WI38 (cell line): ENCODE measurements at regions not wholly inside any gene's neighbourhood (a gene's known extent, or its start where the extent isn't known, plus 50 kb on each side); places are given as distances from the start of the nearest gene placed in this dataset.

Experiments
- H3K4me3 ChIP-seq: 2 replicates; pipeline ENCODE4 v1.5.1; 2011; ENCODE audit warnings: low read depth, mild to moderate bottlenecking, control low read depth, low read length
- TF ChIP-seq, protein P1 (sequence below): IDR thresholded peaks from 2 replicates; pipeline ENCODE4 v1.5.1; 2012; ENCODE audit warnings: low read depth, mild to moderate bottlenecking, control low read depth, low read length

DNA sequence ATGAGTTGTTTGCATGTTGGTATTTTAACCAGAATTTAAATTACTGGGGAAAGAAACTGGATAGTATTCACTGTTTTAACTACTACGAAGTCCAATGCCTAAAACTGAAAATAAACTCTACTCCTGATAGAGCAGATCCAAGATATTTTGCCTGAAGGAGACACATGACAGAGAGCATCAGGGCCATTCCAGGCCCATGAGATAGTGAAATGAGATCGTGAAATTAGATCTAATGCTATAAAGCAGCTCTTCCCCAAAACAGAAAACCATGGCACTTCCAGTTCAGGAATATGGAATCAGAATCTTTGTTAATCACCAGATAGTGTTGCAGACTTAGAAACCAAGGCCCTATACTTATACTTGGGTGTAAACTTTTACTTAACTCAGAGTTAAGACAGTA lies 124.3 kb upstream of the CACNA2D1 start:
- TF ChIP-seq, protein P1, sequence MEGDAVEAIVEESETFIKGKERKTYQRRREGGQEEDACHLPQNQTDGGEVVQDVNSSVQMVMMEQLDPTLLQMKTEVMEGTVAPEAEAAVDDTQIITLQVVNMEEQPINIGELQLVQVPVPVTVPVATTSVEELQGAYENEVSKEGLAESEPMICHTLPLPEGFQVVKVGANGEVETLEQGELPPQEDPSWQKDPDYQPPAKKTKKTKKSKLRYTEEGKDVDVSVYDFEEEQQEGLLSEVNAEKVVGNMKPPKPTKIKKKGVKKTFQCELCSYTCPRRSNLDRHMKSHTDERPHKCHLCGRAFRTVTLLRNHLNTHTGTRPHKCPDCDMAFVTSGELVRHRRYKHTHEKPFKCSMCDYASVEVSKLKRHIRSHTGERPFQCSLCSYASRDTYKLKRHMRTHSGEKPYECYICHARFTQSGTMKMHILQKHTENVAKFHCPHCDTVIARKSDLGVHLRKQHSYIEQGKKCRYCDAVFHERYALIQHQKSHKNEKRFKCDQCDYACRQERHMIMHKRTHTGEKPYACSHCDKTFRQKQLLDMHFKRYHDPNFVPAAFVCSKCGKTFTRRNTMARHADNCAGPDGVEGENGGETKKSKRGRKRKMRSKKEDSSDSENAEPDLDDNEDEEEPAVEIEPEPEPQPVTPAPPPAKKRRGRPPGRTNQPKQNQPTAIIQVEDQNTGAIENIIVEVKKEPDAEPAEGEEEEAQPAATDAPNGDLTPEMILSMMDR: no peak
- no peak overlapping the region for H3K4me3 ChIP-seq

DNA sequence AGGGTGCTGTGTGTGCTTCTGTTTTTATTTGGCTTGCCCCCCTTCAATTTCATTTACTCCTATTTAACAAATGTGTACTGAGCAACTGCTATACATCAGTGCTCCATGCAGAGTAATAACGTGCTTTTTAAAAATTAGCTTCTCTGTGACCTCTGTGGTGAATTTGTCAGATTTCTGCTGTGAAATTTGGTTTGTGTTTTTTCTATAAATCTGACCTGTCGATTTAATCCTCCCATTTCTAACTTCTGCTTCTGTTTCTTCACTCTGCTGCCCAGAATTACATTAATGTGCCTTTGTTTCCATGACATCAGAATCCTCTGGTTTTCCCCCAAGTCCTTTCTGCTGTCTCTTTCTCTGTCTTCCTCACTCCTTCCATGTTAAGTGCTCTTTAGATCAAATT lies 123.8 kb upstream of the CACNA2D1 start:
- no peak overlapping the region for H3K4me3 ChIP-seq
- TF ChIP-seq, protein P1: no peak

DNA sequence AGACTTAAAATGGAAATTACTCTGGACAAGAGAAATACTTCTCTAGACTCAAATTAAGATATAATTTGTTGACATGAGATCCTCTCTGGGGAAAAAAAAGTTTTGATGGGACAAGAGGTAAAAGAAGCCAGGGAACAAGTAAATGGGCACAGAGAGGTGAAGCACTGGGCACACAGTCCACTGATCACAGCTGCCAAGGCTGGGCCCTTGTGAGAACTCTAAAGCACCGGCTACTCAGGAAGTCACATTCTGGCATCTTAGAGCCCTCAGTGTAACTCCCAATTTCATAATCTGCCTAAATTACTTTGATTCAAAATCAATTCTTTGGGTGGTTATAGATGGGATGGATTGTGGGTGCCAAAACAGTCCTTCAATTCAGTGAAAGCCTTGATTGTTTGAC lies 123.2 kb upstream of the CACNA2D1 start:
- TF ChIP-seq, protein P1: no peak
- no peak overlapping the region for H3K4me3 ChIP-seq

DNA sequence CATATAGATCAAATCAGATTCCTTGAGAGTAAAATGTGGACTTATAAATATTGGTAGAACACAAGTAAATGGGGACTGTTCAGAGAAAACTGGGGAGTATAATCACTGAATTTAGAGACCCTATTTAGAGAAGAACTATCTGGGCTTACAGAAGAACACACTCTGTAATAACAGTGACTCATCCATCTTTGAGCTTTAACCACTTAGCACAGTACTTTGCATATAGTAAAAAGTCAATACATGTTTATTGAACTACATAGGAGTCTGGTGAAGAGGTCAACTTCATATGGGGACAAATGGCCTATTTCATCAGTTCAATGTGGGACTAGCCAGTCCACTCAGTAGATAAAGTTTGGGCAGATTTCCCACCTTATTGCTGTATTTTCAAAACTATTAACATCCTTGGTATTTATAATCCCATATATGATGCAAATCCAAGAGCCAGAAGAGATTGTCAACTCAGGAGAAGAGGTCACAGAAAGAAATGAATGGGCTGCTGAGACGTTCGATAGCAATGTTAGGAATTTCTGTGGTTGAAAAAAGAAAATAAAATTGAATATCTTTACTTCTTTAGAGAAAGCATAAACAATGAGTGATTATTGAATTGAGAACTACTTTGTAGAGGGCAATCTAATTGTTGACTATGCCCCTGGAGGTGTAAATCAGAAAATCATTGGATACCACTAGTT lies 119.3 kb upstream of the CACNA2D1 start:
- TF ChIP-seq, protein P1: no peak
- no peak overlapping the region for H3K4me3 ChIP-seq

DNA sequence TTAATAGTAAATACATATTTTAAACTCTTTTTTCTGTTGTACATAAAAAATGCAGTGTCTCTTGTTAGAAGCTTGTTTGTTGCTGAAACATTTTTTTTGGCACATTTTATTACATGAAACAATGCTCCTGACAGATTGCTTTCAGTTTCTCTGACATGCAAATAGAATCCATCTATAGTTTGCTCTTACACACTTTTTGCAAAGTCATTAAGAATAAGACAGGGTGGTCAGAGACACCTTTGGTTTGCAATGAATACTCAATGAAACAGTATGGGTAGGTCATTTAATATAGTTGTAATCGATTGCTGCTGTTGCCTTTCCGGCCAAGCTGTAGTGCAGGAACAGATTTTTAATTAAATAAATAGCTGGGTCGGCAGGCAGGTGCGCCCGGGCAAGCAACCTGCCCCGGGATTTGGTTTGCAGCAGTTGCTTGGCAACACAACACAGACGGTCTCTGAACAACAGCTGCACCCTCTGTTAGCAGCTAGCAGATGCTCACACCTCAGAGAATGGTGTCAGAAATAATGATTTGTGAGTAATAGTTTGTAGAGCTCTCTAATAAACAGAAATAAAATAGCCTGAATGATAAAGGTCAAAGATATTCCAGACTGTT lies 115.7 kb upstream of the CACNA2D1 start:
- TF ChIP-seq, protein P1: no peak
- H3K4me3 ChIP-seq: no peak overlapping the region

DNA sequence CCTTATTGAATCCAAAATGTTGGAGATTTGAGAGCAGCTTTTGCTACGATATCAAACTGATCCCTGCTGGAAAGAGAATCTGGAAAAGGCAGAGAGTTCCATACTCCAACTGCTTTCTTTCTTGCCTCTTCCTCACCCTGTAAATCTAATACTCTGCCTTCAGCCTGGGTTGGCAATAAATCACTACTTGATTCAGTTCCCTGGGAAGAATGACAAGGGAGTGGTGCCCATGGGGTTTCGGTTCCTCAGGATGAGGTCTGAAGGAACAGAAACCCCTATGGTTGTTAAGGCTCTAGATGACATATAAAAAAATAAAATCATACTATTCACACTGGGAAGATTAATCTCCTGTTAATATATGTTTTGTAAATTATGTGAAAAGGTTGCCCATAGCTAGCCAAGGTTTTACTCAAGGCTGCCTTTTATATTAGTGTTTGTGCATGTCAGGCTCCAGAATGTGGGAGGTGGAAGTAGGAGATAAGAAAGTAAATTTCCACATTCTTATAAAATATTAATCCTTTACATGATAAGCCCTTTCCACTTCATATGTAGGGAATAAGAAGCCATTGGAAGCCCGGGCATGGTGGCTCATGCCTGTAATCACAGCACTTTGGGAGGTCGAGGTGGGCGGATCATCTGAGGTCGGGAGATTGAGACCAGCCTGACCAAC lies 106.2 kb upstream of the CACNA2D1 start:
- H3K4me3 ChIP-seq: no peak overlapping the region
- TF ChIP-seq, protein P1: no peak

DNA sequence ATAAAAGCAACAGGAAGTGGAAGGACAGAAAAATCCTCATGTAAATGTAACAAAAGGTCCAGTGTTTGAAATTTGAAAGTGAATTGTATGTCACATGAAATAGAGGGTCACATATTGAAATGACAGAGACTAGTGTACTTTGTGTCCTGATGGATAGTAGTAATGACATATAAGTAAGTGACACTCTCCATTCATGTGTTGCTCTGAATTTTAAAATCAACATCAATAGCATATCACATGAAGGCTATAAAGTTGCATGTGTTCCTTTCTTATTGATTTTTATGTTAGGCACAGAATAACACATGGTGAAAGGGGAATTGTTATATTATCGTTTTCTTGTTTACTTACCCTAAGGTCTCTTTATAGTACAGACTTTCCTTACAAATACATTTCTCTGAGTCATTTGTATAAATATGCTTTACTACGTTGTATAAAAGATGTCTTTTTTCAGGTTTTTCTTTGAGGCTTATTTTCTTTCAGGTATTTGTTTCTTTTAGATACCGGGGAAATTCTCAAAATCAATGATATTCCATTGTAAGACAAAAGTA lies 104.6 kb upstream of the CACNA2D1 start:
- TF ChIP-seq, protein P1: no peak
- H3K4me3 ChIP-seq: no peak overlapping the region
